Liver (tissue), 7 donors: ENCODE measurements at regions not wholly inside any gene's neighbourhood (a gene's known extent, or its start where the extent isn't known, plus 50 kb on each side); places are given as distances from the start of the nearest gene placed in this dataset.

Source experiments
- DNase-seq: peaks from one replicate; pipeline ENCODE4 v3.0.0-alpha.2; 2017; ENCODE audit warnings: low spot score
- H3K27ac ChIP-seq, 2 donors: one replicate each; pipeline ENCODE4 v1.7.0; 2013; ENCODE audit warnings: inconsistent platforms in 2 of 2, low read length in 2 of 2, control low read depth in 1 of 2, low read depth in 1 of 2, mild to moderate bottlenecking in 1 of 2
- H3K27me3 ChIP-seq, 4 donors: one replicate each; pipeline versions ENCODE4 v1.6.1 to v1.7.0; 2013; ENCODE audit warnings: low read length in 3 of 4, inconsistent platforms in 1 of 4, mild to moderate bottlenecking in 1 of 4, moderate library complexity in 1 of 4; ENCODE audit not compliant: control insufficient read depth in 4 of 4, insufficient read depth in 4 of 4
- H3K36me3 ChIP-seq, 4 donors: one replicate each; pipeline versions ENCODE4 v1.6.1 to v1.7.0; 2013; ENCODE audit warnings: low read length in 3 of 4, mild to moderate bottlenecking in 3 of 4, low read depth in 1 of 4, moderate library complexity in 1 of 4; ENCODE audit not compliant: control insufficient read depth in 4 of 4, insufficient read depth in 3 of 4
- H3K4me1 ChIP-seq, 4 donors: one replicate each; pipeline versions ENCODE4 v1.6.1 to v1.7.0; 2013; ENCODE audit warnings: low read length in 3 of 4, mild to moderate bottlenecking in 3 of 4, moderate library complexity in 1 of 4; ENCODE audit not compliant: control insufficient read depth in 4 of 4, insufficient read depth in 4 of 4
- H3K4me3 ChIP-seq, 3 donors: one replicate each; pipeline versions ENCODE4 v1.6.1 to v1.7.0; 2013; ENCODE audit warnings: low read length in 3 of 3, control low read depth in 1 of 3, low read depth in 1 of 3, mild to moderate bottlenecking in 1 of 3
- H3K9ac ChIP-seq, 2 donors: one replicate each; pipeline ENCODE4 v1.7.0; 2013; ENCODE audit warnings: low read length in 2 of 2, mild to moderate bottlenecking in 2 of 2, moderate library complexity in 2 of 2, control low read depth in 1 of 2, low read depth in 1 of 2
- H3K9me3 ChIP-seq, 4 donors: one replicate each; pipeline versions ENCODE4 v1.6.1 to v1.7.0; 2013; ENCODE audit warnings: low read length in 3 of 4; ENCODE audit not compliant: control insufficient read depth in 4 of 4
- EGR1 ChIP-seq, 2 donors: IDR thresholded peaks; 2 replicates each; pipeline ENCODE4 v1.6.1; 2016 to 2018; ENCODE audit warnings: antibody characterized with exemption in 2 of 2, low read depth in 2 of 2
- FOXA1 ChIP-seq: IDR thresholded peaks from 2 replicates; pipeline ENCODE4 v1.6.1; 2016; ENCODE audit warnings: antibody characterized with exemption
- FOXA2 ChIP-seq: IDR thresholded peaks from 2 replicates; pipeline ENCODE4 v1.6.1; 2016; ENCODE audit warnings: antibody characterized with exemption
- GABPA ChIP-seq, 2 donors: IDR thresholded peaks in 1 of 2; conservative IDR thresholded peaks in 1 of 2; 2 replicates each; pipeline ENCODE4 v1.6.1; 2016; ENCODE audit warnings: antibody characterized with exemption in 2 of 2, mild to moderate bottlenecking in 1 of 2, moderate library complexity in 1 of 2
- HNF4A ChIP-seq, 2 donors: conservative IDR thresholded peaks; 2 replicates each; pipeline ENCODE4 v1.6.1; 2016; ENCODE audit warnings: antibody characterized with exemption in 2 of 2, mild to moderate bottlenecking in 2 of 2
- NR2F2 ChIP-seq: IDR thresholded peaks from 2 replicates; pipeline ENCODE4 v1.6.1; 2016; ENCODE audit warnings: antibody characterized with exemption
- RAD21 ChIP-seq, 2 donors: IDR thresholded peaks; 2 replicates each; pipeline ENCODE4 v1.6.1; 2016; ENCODE audit warnings: antibody characterized with exemption in 2 of 2, mild to moderate bottlenecking in 2 of 2
- REST ChIP-seq: IDR thresholded peaks from 2 replicates; pipeline ENCODE4 v1.6.1; 2016; ENCODE audit warnings: antibody characterized with exemption, mild to moderate bottlenecking
- RXRA ChIP-seq, 2 donors: IDR thresholded peaks; 2 replicates each; pipeline ENCODE4 v1.6.1; 2017 to 2018; ENCODE audit warnings: antibody characterized with exemption in 2 of 2, mild to moderate bottlenecking in 1 of 2
- SP1 ChIP-seq: IDR thresholded peaks from 2 replicates; pipeline ENCODE4 v1.6.1; 2018; ENCODE audit warnings: antibody characterized with exemption, mild to moderate bottlenecking
- TAF1 ChIP-seq: conservative IDR thresholded peaks from 2 replicates; pipeline ENCODE4 v1.6.1; 2016; ENCODE audit warnings: antibody characterized with exemption, mild to moderate bottlenecking
- YY1 ChIP-seq: IDR thresholded peaks from 2 replicates; pipeline ENCODE4 v1.6.1; 2016; ENCODE audit warnings: antibody characterized with exemption, mild to moderate bottlenecking
- ZBTB33 ChIP-seq: IDR thresholded peaks from 2 replicates; pipeline ENCODE4 v1.6.1; 2016; ENCODE audit warnings: antibody characterized with exemption
- WGBS: extraction: QIAGEN DNeasy Blood & Tissue Kit; methylation state at CpG from one replicate; pipeline ENCODE4 v1.1.7; 2013; 5-methylcytosine and 5-hydroxymethylcytosine counted together
- TF ChIP-seq, protein P1 (sequence below): IDR thresholded peaks from 2 replicates; pipeline ENCODE4 v1.6.1; 2016; ENCODE audit warnings: antibody characterized with exemption
- donor health status: healthy.
- donor health status: healthy.
- donor health status: healthy.
- donor health status: healthy.

- no peak overlapping the region for H3K27ac ChIP-seq
- H3K9me3 ChIP-seq, result no peaks in the 10 kb centered on the region
- DNase-seq, result no peak
These were observed 526.0 kb upstream of the B3GALT2 start for GRCh38 chr1:193712392-193712791.

DNA sequence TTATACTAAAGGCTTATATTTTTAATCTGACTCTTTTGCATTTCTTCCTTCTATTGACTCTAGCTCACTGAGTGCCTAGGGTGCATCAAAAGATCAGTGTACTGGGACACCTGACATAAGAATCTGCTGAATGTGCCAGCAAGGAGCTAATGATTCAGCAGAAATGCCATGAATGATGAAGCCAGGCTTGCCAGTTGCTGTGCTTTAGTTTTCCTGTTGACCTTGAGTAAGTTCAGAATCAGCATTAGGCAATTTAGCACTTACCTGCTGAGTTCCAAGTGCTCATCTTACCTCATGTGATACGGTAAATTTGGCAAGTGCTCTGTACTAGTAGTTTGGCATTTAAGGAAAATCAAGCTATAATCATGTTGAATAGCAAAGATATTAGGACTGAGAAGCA, 523.2 kb upstream of the B3GALT2 start:
- no peak overlapping the region for H3K9ac ChIP-seq
- no peak for DNase-seq
- H3K4me1 ChIP-seq, result no peaks in the 10 kb centered on the region
- no peaks in the 10 kb centered on the region for H3K36me3 ChIP-seq
- no peak overlapping the region for H3K27ac ChIP-seq
- WGBS, result 46% methylated on average over 1 of the region's 1 CpG
- no peaks in the 10 kb centered on the region for H3K27me3 ChIP-seq
- H3K9me3 ChIP-seq, result peaks cover 0 to 2% (median 0%) of the 10 kb centered on the region in 4 donors
- H3K4me3 ChIP-seq, result no peak overlapping the region
- TF ChIP-seq FOXA2, result no peak
- no peak for TF ChIP-seq REST
- no peak for TF ChIP-seq NR2F2
- TF ChIP-seq, protein P1, sequence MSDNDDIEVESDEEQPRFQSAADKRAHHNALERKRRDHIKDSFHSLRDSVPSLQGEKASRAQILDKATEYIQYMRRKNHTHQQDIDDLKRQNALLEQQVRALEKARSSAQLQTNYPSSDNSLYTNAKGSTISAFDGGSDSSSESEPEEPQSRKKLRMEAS, result no peak
- TF ChIP-seq ZBTB33, result no peak
- TF ChIP-seq HNF4A (conservative IDR thresholded peaks at IDR 0.05), result peak in 1 of 2 donors; percentile 33
- TF ChIP-seq YY1, result no peak
- TF ChIP-seq GABPA (IDR thresholded peaks at IDR 0.05 in 1 of 2, conservative IDR thresholded peaks at IDR 0.05 in 1 of 2), result no peak
- peak; percentile 21 to 40 for TF ChIP-seq RXRA (IDR thresholded peaks at IDR 0.05)
- TF ChIP-seq SP1, result no peak
- no peak for TF ChIP-seq TAF1
- TF ChIP-seq EGR1 (IDR thresholded peaks at IDR 0.05; ENCODE audit: low read depth in 2 of 2), result no peak
- no peak for TF ChIP-seq FOXA1
- no peak for TF ChIP-seq RAD21 (IDR thresholded peaks at IDR 0.05)

More at GRCh38 chr1:193712392-193712791, 526.0 kb upstream of the B3GALT2 start:
- Histone ChIP-seq H3K4me1 (no peaks in the 10 kb centered on the region), H3K27me3 (no peaks in the 10 kb centered on the region), H3K4me3 (no peak overlapping the region), H3K9ac (no peak overlapping the region), H3K36me3 (no peaks in the 10 kb centered on the region)
- TF ChIP-seq, protein P1, result no peak
- TF ChIP-seq NR2F2, result no peak
- no peak for TF ChIP-seq SP1
- no peak for TF ChIP-seq ZBTB33
